Chondrocyte (in vitro differentiated cells): ENCODE measurements at regions not wholly inside any gene's neighbourhood (a gene's known extent, or its start where the extent isn't known, plus 50 kb on each side); places are given as distances from the start of the nearest gene placed in this dataset.
A peak's percentile ranks its signal among the peaks of the same experiment; 100 is the strongest.

Experiments used
- DNase-seq: peaks from one replicate; pipeline ENCODE4 v3.0.0; 2021; ENCODE audit warnings: mixed read lengths, low spot score
- H3K27ac Mint-ChIP-seq: one replicate; pipeline ENCODE4 v1.8.0; 2021; ENCODE audit warnings: mild to moderate bottlenecking, moderate library complexity, mixed read lengths; ENCODE audit not compliant: unreplicated experiment
- H3K27me3 Mint-ChIP-seq: 2 replicates; pipeline ENCODE4 v1.8.0; 2021; ENCODE audit warnings: low read depth, mixed read lengths
- H3K36me3 Mint-ChIP-seq: 2 replicates; pipeline ENCODE4 v1.8.0; 2021; ENCODE audit warnings: low read depth, mixed read lengths
- H3K4me1 Mint-ChIP-seq: 2 replicates; pipeline ENCODE4 v1.8.0; 2021; ENCODE audit warnings: low read depth, mild to moderate bottlenecking, mixed read lengths
- H3K4me3 Mint-ChIP-seq: one replicate; pipeline ENCODE4 v1.8.0; 2021; ENCODE audit warnings: mild to moderate bottlenecking, moderate library complexity, mixed read lengths; ENCODE audit not compliant: unreplicated experiment
- H3K9me3 Mint-ChIP-seq: 2 replicates; pipeline ENCODE4 v1.8.0; 2021; ENCODE audit warnings: low read depth, mixed read lengths
- TF ChIP-seq, protein P1 (sequence below): fragments of 200-600 bp; sonication (generic); IDR thresholded peaks from 2 replicates; pipeline ENCODE4 v1.5.0; 2021; ENCODE audit warnings: antibody characterized with exemption, mild to moderate bottlenecking, moderate library complexity

GRCh38 chr9:108386859-108387384 is 468.9 kb downstream of the ACTL7B start:
- H3K4me1 Mint-ChIP-seq, result peaks cover 24% of the 10 kb centered on the region
- no peaks in the 10 kb centered on the region for H3K27me3 Mint-ChIP-seq
- H3K27ac Mint-ChIP-seq, result peak overlapping the region; percentile 72
- TF ChIP-seq, protein P1, sequence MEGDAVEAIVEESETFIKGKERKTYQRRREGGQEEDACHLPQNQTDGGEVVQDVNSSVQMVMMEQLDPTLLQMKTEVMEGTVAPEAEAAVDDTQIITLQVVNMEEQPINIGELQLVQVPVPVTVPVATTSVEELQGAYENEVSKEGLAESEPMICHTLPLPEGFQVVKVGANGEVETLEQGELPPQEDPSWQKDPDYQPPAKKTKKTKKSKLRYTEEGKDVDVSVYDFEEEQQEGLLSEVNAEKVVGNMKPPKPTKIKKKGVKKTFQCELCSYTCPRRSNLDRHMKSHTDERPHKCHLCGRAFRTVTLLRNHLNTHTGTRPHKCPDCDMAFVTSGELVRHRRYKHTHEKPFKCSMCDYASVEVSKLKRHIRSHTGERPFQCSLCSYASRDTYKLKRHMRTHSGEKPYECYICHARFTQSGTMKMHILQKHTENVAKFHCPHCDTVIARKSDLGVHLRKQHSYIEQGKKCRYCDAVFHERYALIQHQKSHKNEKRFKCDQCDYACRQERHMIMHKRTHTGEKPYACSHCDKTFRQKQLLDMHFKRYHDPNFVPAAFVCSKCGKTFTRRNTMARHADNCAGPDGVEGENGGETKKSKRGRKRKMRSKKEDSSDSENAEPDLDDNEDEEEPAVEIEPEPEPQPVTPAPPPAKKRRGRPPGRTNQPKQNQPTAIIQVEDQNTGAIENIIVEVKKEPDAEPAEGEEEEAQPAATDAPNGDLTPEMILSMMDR, result no peak
- H3K9me3 Mint-ChIP-seq, result no peaks in the 10 kb centered on the region
- no peaks in the 10 kb centered on the region for H3K36me3 Mint-ChIP-seq
- no peak for DNase-seq
- no peak overlapping the region for H3K4me3 Mint-ChIP-seq

DNA sequence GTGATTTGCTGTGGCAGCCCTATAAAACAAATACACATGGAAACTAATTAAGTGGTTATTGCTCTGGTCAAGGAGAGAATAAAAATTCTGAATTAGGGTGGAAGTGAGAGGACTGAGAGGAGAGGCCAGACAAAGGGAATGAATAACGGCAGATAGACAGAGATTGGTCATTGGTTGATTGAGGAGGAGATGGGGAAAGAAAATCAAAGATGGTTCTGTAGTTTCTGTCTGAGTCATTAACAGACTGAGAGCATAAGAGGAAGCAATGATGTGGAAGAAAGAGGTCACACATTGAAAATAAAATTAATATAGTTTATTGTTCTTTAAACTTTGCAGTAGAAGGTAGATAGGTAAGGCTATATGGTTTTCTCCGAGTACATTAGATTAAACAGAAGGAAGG is 469.8 kb downstream of the ACTL7B start:
- H3K36me3 Mint-ChIP-seq, result no peaks in the 10 kb centered on the region
- no peak overlapping the region for H3K27ac Mint-ChIP-seq
- peaks cover 24% of the 10 kb centered on the region for H3K4me1 Mint-ChIP-seq
- no peak overlapping the region for H3K4me3 Mint-ChIP-seq
- TF ChIP-seq, protein P1, result no peak
- no peaks in the 10 kb centered on the region for H3K9me3 Mint-ChIP-seq
- no peaks in the 10 kb centered on the region for H3K27me3 Mint-ChIP-seq
- no peak for DNase-seq

- Mint-ChIP-seq H3K9me3 (no peaks in the 10 kb centered on the region), H3K4me1 (peaks cover 24% of the 10 kb centered on the region), H3K27ac (no peak overlapping the region), H3K36me3 (no peaks in the 10 kb centered on the region), H3K27me3 (no peaks in the 10 kb centered on the region), H3K4me3 (no peak overlapping the region)
- TF ChIP-seq, protein P1, result no peak
- DNase-seq, result no peak
Measured at GRCh38 chr9:108383796-108384195, 472.0 kb downstream of the ACTL7B start.

DNA sequence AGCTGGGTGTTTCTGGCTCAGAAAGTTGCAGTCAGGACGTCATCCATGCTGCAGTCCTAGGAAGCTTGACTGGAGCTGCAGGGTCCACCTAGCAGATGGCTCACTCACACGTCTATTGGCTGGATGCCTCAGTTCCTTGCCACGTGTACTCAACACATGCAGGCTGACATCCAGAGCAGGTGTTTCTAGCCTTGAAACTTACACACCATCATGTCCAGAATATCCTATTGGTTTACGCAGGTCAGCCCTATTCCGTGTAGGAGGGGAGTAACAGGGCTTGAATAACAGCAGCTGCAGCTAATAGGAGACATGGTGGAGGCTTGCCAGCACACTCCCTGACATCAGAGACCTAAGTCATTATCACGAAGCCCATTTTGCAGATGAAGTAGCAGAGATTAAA is 473.5 kb downstream of the ACTL7B start:
- no peak overlapping the region for H3K27ac Mint-ChIP-seq
- H3K36me3 Mint-ChIP-seq, result no peaks in the 10 kb centered on the region
- H3K4me1 Mint-ChIP-seq, result peaks cover 29% of the 10 kb centered on the region
- H3K9me3 Mint-ChIP-seq, result no peaks in the 10 kb centered on the region
- H3K4me3 Mint-ChIP-seq, result no peak overlapping the region
- TF ChIP-seq, protein P1, result no peak
- DNase-seq, result no peak
- H3K27me3 Mint-ChIP-seq, result no peaks in the 10 kb centered on the region

DNA sequence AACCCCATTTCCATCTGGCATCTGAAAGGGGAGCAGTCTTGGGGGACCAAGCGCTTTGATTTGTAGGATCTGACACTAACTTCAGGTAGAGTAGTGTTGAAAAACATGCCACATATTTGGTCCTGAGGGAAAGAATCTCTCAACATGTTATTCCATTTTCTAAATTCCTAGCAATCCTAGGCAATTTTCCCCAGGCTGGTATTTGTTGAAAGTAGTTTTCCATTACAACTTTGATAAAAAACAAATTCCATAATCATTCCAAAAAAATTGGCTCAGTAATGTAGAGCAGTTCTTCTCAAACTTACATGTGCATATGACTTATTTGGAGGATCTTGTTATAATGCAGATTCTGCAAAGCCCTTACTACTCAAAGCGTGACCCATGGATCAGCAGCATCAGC is 477.9 kb downstream of the ACTL7B start:
- TF ChIP-seq, protein P1, result no peak
- Mint-ChIP-seq H3K4me1 (peaks cover 42% of the 10 kb centered on the region), H3K36me3 (no peaks in the 10 kb centered on the region), H3K9me3 (no peaks in the 10 kb centered on the region), H3K27me3 (no peaks in the 10 kb centered on the region), H3K4me3 (no peak overlapping the region), H3K27ac (no peak overlapping the region)
- DNase-seq, result no peak
